GM18526 (cell line): ENCODE measurements at regions not wholly inside any gene's neighbourhood (a gene's known extent, or its start where the extent isn't known, plus 50 kb on each side); places are given as distances from the start of the nearest gene placed in this dataset.

ENCODE experiments used
- POLR2A ChIP-seq: IDR thresholded peaks from 3 replicates; pipeline ENCODE4 v1.6.1; 2011; ENCODE audit not compliant: insufficient read length; ENCODE audit errors: extremely low read depth

GRCh38 chr3:159898147-159898546 is 90.5 kb upstream of the IL12A start:
- no peak for TF ChIP-seq POLR2A

GRCh38 chr3:159899166-159899565 is 89.5 kb upstream of the IL12A start:
- TF ChIP-seq POLR2A = no peak

- TF ChIP-seq POLR2A = no peak
Observed at GRCh38 chr3:159902546-159903314, 85.9 kb upstream of the IL12A start.

- no peak for TF ChIP-seq POLR2A
Observed at GRCh38 chr3:159904455-159904854, 84.2 kb upstream of the IL12A start.

GRCh38 chr3:159904911-159905310 is 83.7 kb upstream of the IL12A start:
- no peak for TF ChIP-seq POLR2A

GRCh38 chr3:159907828-159908227 is 80.8 kb upstream of the IL12A start:
- TF ChIP-seq POLR2A = no peak

- no peak for TF ChIP-seq POLR2A
Observed at GRCh38 chr3:159910991-159911663, 77.5 kb upstream of the IL12A start.

- no peak for TF ChIP-seq POLR2A
Observed at GRCh38 chr3:159911664-159912037, 77.0 kb upstream of the IL12A start.

GRCh38 chr3:159913712-159914414 is 74.8 kb upstream of the IL12A start:
- no peak for TF ChIP-seq POLR2A

GRCh38 chr3:159914426-159914825 is 74.2 kb upstream of the IL12A start:
- no peak for TF ChIP-seq POLR2A

- no peak for TF ChIP-seq POLR2A
Observed at GRCh38 chr3:159916052-159916451, 72.6 kb upstream of the IL12A start.

GRCh38 chr3:159917141-159917540 is 71.5 kb upstream of the IL12A start:
- no peak for TF ChIP-seq POLR2A

- TF ChIP-seq POLR2A = no peak
Observed at GRCh38 chr3:159919873-159920272, 68.8 kb upstream of the IL12A start.

GRCh38 chr3:159922193-159922840 is 66.3 kb upstream of the IL12A start:
- TF ChIP-seq POLR2A = no peak

- TF ChIP-seq POLR2A = no peak
Observed at GRCh38 chr3:159922861-159923312, 65.7 kb upstream of the IL12A start.
